OCI-M2 (cell line): ENCODE measurements at regions not wholly inside any gene's neighbourhood (a gene's known extent, or its start where the extent isn't known, plus 50 kb on each side); places are given as distances from the start of the nearest gene placed in this dataset.

Experiments
- DNase-seq: peaks from one replicate; lab custom pipeline; 2025; ENCODE audit not compliant: unreplicated experiment; lab: John Stamatoyannopoulos, UW

- no peak for DNase-seq
Measured at GRCh38 chr4:23667659-23668058, 222.2 kb downstream of the PPARGC1A start.

- no peak for DNase-seq
Measured at GRCh38 chr4:23660865-23661264, 229.0 kb downstream of the PPARGC1A start.

GRCh38 chr4:23654791-23655190 is 235.1 kb downstream of the PPARGC1A start:
- no peak for DNase-seq

- DNase-seq: no peak
Measured at GRCh38 chr4:23648854-23649596, 240.8 kb downstream of the PPARGC1A start.

DNA sequence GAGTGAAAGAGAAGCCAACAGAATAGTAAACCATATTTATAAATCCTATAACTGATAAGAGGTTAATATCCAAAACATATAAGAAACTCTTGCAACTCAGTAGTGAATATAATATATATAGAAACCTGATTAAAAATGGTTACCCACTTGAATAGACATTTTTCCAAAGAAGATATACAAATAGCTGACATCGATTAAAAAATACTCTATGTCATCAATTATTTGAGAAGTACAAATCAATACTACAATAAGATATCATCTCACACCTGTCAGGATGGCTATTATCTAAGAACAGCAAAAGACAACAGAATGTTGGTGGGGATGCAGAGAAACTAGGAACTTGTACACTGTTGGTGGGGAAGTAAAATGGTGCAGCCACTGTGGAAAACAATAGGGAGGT is 254.4 kb downstream of the PPARGC1A start:
- DNase-seq: no peak

DNA sequence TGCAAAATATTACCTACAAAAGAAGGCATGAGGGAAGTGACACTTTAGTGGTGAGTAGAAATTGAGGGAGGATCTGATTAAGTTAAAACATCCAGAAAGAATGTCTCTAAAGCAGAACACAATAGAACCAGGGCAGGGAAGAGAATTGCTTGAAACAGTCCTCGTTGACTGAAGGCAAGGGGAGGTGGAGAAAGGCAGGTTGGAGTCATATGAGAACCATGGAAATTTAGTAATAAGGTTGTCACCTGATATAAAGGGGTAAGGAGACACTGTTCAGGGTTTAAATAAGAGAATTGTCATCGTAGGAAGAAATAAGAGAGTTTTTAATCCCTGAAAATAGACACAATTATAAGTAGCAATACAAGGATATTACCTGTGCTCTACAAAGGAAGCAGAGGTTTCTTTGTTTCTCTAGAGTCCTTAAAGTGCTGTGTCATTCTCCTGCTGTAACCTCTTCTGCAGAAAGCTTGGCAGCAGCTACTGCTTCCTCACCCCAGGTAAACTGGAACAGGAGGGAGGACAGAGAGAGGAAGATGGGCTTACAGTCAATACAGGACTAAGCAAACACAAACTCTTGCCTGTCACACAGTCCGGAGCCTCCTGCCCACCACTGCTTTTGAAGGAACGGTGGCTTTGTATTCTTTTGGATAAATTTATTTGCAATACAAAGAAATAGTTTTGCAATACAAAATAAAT is 258.4 kb downstream of the PPARGC1A start:
- no peak for DNase-seq

DNA sequence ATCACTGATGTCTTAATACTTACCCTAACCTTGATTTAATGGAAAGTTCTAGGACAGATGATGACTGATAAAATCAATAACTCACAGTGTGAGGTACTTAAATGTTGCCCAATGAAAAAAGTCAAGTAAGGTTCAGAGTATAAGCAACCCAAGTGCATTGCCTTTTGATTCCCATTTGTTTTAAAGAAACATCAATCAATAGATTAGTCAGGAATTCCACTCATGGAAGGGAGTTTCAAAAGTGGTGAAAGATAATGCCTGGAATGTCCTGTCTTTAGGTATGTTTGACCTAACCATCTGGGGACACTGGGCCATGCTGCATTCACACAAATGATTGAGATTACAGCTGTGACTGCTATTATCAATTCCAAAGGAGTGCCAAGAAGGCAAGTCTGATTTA is 259.7 kb downstream of the PPARGC1A start:
- DNase-seq: no peak

GRCh38 chr4:23629421-23629820 is 260.4 kb downstream of the PPARGC1A start:
- no peak for DNase-seq

- DNase-seq: no peak
Measured at GRCh38 chr4:23614284-23614892, 275.5 kb downstream of the PPARGC1A start.

GRCh38 chr4:23613782-23614181 is 276.1 kb downstream of the PPARGC1A start:
- DNase-seq: no peak

DNA sequence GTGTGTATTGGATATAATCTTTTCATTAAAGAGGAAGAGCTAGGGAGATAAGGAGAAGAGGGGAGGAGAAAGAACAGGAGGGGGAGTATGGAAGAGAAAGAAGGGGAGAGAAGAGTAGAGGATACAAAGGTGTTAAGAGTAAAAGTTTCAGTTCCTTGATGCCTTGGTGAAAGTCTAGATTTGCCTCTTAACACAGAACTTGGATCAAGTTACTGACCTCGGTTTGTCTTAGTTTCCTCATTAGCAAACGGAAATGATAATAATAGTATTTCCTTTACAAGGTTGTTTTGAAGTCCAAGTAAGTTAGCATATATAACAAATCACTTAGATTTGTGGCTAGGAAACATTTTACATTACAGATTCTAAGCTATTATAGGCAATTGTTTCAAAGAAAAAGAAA is 287.1 kb downstream of the PPARGC1A start:
- DNase-seq: no peak

GRCh38 chr4:23594125-23594524 is 295.7 kb downstream of the PPARGC1A start:
- DNase-seq: no peak

DNA sequence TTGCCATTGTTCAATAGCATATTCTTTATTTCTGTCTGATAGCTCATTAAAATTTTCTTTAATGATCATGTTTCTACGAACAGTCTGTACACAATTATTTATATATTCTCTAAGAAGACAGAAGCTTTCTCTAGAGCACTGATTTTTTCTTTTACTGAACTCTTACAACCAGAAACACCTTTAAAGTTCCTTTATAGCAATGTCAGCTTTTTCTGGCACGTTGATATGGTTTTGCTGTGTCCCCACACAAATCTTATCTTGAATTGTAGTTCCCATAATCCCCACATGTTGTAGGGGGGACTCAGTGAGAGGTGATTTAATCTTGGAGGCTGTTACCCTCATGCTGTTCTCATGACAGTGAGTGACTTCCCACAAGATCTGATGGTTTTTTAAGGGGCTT is 299.4 kb downstream of the PPARGC1A start:
- no peak for DNase-seq

GRCh38 chr4:23584024-23584423 is 305.8 kb downstream of the PPARGC1A start:
- DNase-seq: no peak

DNA sequence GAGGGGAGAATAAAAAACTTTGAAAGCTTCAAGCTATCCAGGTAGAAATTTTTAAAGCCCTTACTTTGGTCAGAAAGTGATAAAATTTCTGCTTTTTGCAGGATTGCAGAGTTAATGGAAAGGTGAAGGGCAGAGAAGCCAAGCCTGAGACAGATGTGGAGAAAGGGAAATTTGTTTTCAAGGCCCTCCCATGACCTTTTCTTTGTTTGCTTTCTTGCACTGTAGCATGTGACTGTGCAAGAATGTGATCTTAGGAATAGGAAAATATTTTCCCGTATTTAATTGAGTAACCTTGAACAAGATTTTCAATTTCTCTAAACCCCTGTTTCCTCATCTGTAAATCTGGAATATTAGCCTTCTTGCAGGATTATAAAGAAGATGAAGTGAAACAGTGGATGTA is 307.2 kb downstream of the PPARGC1A start:
- DNase-seq: no peak

DNA sequence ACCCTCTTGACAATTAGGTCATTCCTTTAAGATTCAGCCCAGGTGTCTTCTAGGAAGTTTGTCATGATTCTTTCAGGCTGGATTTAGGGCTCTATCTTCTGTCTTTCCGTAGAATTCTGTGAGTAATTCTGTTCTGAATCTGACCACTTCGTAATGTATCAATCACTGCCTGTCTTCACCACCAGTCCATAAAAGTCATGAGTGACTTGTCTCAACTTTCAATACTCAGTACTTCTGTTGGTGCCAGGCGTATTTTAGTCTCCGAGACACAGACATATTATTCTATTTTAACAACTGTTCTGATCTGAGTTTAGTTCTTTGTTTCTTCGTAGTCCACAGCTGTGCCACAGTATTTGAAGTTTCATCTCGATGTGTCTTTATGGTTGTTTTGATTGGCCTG is 310.7 kb downstream of the PPARGC1A start:
- no peak for DNase-seq

GRCh38 chr4:23577398-23577797 is 312.4 kb downstream of the PPARGC1A start:
- no peak for DNase-seq

- no peak for DNase-seq
Measured at GRCh38 chr4:23572382-23572781, 317.5 kb downstream of the PPARGC1A start.

- no peak for DNase-seq
Measured at GRCh38 chr4:23567338-23567737, 322.5 kb downstream of the PPARGC1A start.

- no peak for DNase-seq
Measured at GRCh38 chr4:23560748-23561147, 329.1 kb downstream of the PPARGC1A start.

DNA sequence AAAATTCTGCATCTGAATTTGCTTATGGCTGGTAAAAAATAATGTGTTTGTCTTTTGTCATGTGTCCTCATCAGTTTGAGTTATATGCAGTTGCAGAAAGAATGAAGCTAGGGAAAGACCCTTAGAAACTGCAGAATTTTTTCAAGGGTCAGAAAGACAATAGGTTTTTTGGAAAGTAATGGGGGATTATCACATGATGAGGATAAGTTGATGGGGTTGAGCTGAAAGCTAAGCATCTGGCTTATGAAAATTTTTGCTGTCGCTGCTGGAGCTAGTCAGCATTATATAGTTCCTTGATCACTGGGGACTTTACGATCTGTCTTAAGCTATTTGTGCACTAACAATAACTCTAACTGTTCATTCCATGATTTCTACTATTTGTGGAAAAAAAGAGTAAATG is 331.7 kb downstream of the PPARGC1A start:
- no peak for DNase-seq

GRCh38 chr4:23547601-23548000 is 342.2 kb downstream of the PPARGC1A start:
- DNase-seq: no peak
